ENCODE measurements at regions not wholly inside any gene's neighbourhood (a gene's known extent, or its start where the extent isn't known, plus 50 kb on each side); places are given as distances from the start of the nearest gene placed in this dataset.

DNA sequence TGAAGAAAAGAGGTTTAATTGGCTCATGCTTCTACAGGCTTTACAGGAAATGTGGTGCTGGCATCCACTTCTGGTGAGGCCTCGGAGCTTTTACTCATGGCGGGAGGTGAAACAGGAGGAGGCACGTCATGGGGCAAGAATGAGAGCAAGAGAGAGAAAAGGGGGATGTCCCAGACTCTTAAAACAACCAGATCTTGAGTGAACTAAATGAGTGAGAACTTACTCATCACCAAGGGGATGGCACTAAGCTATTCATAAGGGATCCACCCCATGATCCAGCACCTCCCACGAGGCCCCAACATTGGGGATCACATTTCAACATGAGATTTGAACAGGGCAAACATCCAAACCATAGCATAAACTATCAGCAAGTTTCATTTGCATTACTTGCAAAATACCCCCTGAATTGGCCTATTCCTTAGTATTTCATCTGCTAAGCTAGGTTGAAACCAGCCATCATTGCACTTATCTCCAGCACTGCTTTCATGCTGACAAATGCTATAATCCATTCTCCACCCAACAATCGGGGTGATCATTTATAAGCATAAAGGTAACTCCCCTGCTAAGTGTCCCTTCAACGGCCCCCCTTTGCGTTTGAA is 179.0 kb downstream of the NOC3L start:
- DNase-seq = no peak
- H3K4me3 ChIP-seq (ENCODE audit: control insufficient read depth in 1 of 2, extremely low read depth in 1 of 2, low read length in 1 of 2) = no peak overlapping the region
- no peaks in the 10 kb centered on the region for H3K4me1 ChIP-seq (ENCODE audit: control insufficient read depth in 1 of 2, extremely low read depth in 1 of 2, insufficient read depth in 2 of 2, low read length in 2 of 2)
- no peaks in the 10 kb centered on the region for H3K9me3 Mint-ChIP-seq
- H3K27ac Mint-ChIP-seq = no peak overlapping the region
- no peaks in the 10 kb centered on the region for H3K36me3 ChIP-seq (ENCODE audit: control insufficient read depth in 2 of 2, extremely low read depth in 1 of 2, insufficient read depth in 1 of 2, low read length in 1 of 2)
- H3K27me3 ChIP-seq (replicated peaks in 1 of 2; ENCODE audit: control insufficient read depth in 2 of 2, extremely low read depth in 1 of 2, insufficient read depth in 2 of 2, low read length in 1 of 2) = no peaks in the 10 kb centered on the region
- H3K27ac ChIP-seq (ENCODE audit: low read length) = no peak overlapping the region
- CTCF ChIA-PET = interaction anchor here in 1 of 2 donors (0.6 kb wide), 1 partner anchor 9 kb away, joined by 3 read pairs; no protein-coding TSS in a partner anchor
- no peak for ATAC-seq (replicated peaks in 1 of 4)
- H3K36me3 Mint-ChIP-seq = no peaks in the 10 kb centered on the region
- H3K27me3 Mint-ChIP-seq = peaks cover 0 to 6% of the 10 kb centered on the region in 2 donors
- no peaks in the 10 kb centered on the region for H3K9me3 ChIP-seq
- POLR2A ChIA-PET = interaction anchor here in 1 of 2 donors (0.6 kb wide), 1 partner anchor 78 kb away, joined by 3 read pairs; no protein-coding TSS in a partner anchor
- 25% methylated on average over 1 of the region's 7 CpGs for WGBS (ENCODE audit: insufficient coverage)
- no peak overlapping the region for H3K4me3 Mint-ChIP-seq
- no peaks in the 10 kb centered on the region for H3K4me1 Mint-ChIP-seq

DNA sequence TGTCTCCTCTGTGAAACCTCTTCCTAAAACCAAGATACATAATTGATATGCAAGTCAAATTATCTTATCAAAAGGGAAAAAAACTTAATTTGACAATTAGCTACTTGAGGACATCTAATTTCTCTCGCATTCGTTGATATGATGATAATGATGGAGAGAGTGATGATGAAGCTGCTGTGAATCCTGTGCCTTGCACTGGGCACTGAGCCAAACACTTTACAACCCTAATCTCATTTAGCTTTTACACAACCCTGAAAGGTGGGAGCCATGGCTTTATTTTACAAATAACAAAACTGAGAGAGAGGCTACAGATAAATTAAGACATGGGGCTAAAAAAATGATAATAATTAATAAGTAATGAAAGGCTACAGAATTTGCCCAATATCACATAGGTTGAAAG is 176.0 kb downstream of the NOC3L start:
- no peak for DNase-seq
- ChIA-PET POLR2A (no interaction called here), CTCF (interaction anchor here in 1 of 2 donors (0.7 kb wide), 1 partner anchor 10 kb away, joined by 8 read pairs; no protein-coding TSS in a partner anchor)
- WGBS (ENCODE audit: insufficient coverage) = no CpG with 5 or more reads among the region's 2 CpGs
- Mint-ChIP-seq H3K9me3 (peaks cover 0 to 10% (median 0%) of the 10 kb centered on the region in 3 donors), H3K36me3 (no peaks in the 10 kb centered on the region), H3K27ac (no peak overlapping the region), H3K4me3 (no peak overlapping the region), H3K27me3 (peaks cover 6 to 23% of the 10 kb centered on the region in 2 donors), H3K4me1 (no peaks in the 10 kb centered on the region)
- Histone ChIP-seq H3K27ac (ENCODE audit: low read length) (no peak overlapping the region), H3K36me3 (ENCODE audit: control insufficient read depth in 2 of 2, extremely low read depth in 1 of 2, insufficient read depth in 1 of 2, low read length in 1 of 2) (no peaks in the 10 kb centered on the region), H3K27me3 (replicated peaks in 1 of 2; ENCODE audit: control insufficient read depth in 2 of 2, extremely low read depth in 1 of 2, insufficient read depth in 2 of 2, low read length in 1 of 2) (no peaks in the 10 kb centered on the region), H3K4me1 (ENCODE audit: control insufficient read depth in 1 of 2, extremely low read depth in 1 of 2, insufficient read depth in 2 of 2, low read length in 2 of 2) (no peaks in the 10 kb centered on the region), H3K9me3 (no peaks in the 10 kb centered on the region), H3K4me3 (ENCODE audit: control insufficient read depth in 1 of 2, extremely low read depth in 1 of 2, low read length in 1 of 2) (no peak overlapping the region)
- no peak for ATAC-seq (replicated peaks in 1 of 4)

DNA sequence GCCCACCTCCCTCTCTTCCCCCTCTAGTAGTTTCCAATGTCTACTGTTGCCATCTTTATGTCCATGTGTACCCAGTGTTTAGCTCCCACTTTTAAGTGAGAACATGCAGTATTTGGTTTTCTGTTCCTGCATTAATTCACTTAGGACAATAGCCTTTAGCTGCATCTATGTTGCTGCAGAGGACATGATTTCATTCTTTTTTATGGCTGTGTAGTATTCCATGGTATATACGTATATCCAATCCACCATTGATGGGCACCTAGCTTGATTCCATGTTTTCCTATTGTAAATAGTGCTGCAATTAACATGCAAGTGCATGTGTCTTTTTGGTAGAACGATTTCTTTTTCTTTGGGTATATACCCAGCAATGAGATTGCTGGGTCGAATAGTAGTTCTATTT is 170.4 kb downstream of the NOC3L start:
- peaks cover 0 to 10% (median 0%) of the 10 kb centered on the region in 3 donors for H3K9me3 Mint-ChIP-seq
- no peaks in the 10 kb centered on the region for H3K4me1 Mint-ChIP-seq
- no peaks in the 10 kb centered on the region for H3K36me3 Mint-ChIP-seq
- POLR2A ChIA-PET = no interaction called here
- no peaks in the 10 kb centered on the region for H3K27me3 ChIP-seq (replicated peaks in 1 of 2; ENCODE audit: control insufficient read depth in 2 of 2, extremely low read depth in 1 of 2, insufficient read depth in 2 of 2, low read length in 1 of 2)
- no CpG with 5 or more reads among the region's 3 CpGs for WGBS (ENCODE audit: insufficient coverage)
- no peak overlapping the region for H3K4me3 ChIP-seq (ENCODE audit: control insufficient read depth in 1 of 2, extremely low read depth in 1 of 2, low read length in 1 of 2)
- no peak overlapping the region for H3K4me3 Mint-ChIP-seq
- no peaks in the 10 kb centered on the region for H3K36me3 ChIP-seq (ENCODE audit: control insufficient read depth in 2 of 2, extremely low read depth in 1 of 2, insufficient read depth in 1 of 2, low read length in 1 of 2)
- peaks cover 6 to 19% of the 10 kb centered on the region in 2 donors for H3K27me3 Mint-ChIP-seq
- CTCF ChIA-PET = interaction anchor here in 1 of 2 donors (0.6 kb wide), 1 partner anchor 9 kb away, joined by 3 read pairs; no protein-coding TSS in a partner anchor
- no peak overlapping the region for H3K27ac ChIP-seq (ENCODE audit: low read length)
- no peak overlapping the region for H3K27ac Mint-ChIP-seq
- ATAC-seq (replicated peaks in 1 of 4) (no peak), DNase-seq (no peak)
- no peaks in the 10 kb centered on the region for H3K9me3 ChIP-seq
- H3K4me1 ChIP-seq (ENCODE audit: control insufficient read depth in 1 of 2, extremely low read depth in 1 of 2, insufficient read depth in 2 of 2, low read length in 2 of 2) = no peaks in the 10 kb centered on the region

DNA sequence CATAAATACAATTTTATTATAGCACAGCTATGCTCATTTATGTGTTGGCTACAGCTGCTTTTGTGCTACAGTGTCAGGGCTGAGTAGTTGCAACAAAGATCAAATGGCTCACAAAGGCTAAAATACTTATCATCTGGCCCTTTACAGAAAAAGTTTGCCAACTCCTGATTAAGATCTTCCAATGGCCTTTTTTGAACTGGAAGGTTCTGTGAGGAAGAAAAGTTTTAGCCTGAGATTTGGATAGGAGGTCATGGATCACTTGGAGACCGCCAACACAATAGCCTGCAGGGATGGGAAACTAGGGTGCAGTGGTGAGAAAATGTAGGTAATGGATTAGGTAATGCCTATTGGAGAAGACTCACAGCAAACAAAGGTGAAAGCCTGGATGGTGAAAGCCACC is 169.8 kb downstream of the NOC3L start:
- ChIA-PET CTCF (interaction anchor here in 1 of 2 donors (0.6 kb wide), 1 partner anchor 9 kb away, joined by 3 read pairs; no protein-coding TSS in a partner anchor), POLR2A (no interaction called here)
- Histone ChIP-seq H3K36me3 (ENCODE audit: control insufficient read depth in 2 of 2, extremely low read depth in 1 of 2, insufficient read depth in 1 of 2, low read length in 1 of 2) (no peaks in the 10 kb centered on the region), H3K27me3 (replicated peaks in 1 of 2; ENCODE audit: control insufficient read depth in 2 of 2, extremely low read depth in 1 of 2, insufficient read depth in 2 of 2, low read length in 1 of 2) (no peaks in the 10 kb centered on the region), H3K4me1 (ENCODE audit: control insufficient read depth in 1 of 2, extremely low read depth in 1 of 2, insufficient read depth in 2 of 2, low read length in 2 of 2) (no peaks in the 10 kb centered on the region), H3K27ac (ENCODE audit: low read length) (no peak overlapping the region), H3K9me3 (no peaks in the 10 kb centered on the region), H3K4me3 (ENCODE audit: control insufficient read depth in 1 of 2, extremely low read depth in 1 of 2, low read length in 1 of 2) (no peak overlapping the region)
- peaks cover 0 to 10% (median 0%) of the 10 kb centered on the region in 3 donors for H3K9me3 Mint-ChIP-seq
- ATAC-seq (replicated peaks in 1 of 4) (no peak), DNase-seq (no peak)
- no peak overlapping the region for H3K27ac Mint-ChIP-seq
- no peaks in the 10 kb centered on the region for H3K4me1 Mint-ChIP-seq
- no peak overlapping the region for H3K4me3 Mint-ChIP-seq
- WGBS (ENCODE audit: insufficient coverage) = no CpG with 5 or more reads among the region's 1 CpG
- peaks cover 6 to 17% of the 10 kb centered on the region in 2 donors for H3K27me3 Mint-ChIP-seq
- no peaks in the 10 kb centered on the region for H3K36me3 Mint-ChIP-seq

DNA sequence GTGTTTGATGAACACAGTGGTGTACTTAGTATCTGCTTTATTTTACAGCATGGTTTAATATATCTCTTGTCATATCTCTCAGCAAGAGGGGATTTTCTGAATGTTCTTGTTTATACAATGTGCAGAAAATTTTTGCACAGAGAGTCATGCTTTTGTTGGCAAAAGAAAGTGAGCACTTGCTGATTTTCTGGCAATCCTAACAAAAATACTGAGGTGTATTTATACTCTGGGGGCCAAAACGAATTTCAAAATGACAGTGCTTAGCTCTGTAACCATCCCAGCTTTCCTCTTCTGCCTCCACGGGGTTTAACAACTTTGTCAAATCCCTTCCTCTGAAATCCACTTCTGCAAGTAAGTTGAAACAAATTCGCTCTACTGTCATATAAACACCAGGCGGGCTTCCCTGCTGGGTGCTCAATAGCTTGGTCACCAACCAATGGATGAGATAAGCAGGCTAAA is 169.2 kb downstream of the NOC3L start:
- ATAC-seq (replicated peaks in 1 of 4) (no peak), DNase-seq (no peak)
- Histone ChIP-seq H3K9me3 (no peaks in the 10 kb centered on the region), H3K4me1 (ENCODE audit: control insufficient read depth in 1 of 2, extremely low read depth in 1 of 2, insufficient read depth in 2 of 2, low read length in 2 of 2) (no peaks in the 10 kb centered on the region), H3K27me3 (replicated peaks in 1 of 2; ENCODE audit: control insufficient read depth in 2 of 2, extremely low read depth in 1 of 2, insufficient read depth in 2 of 2, low read length in 1 of 2) (no peaks in the 10 kb centered on the region), H3K36me3 (ENCODE audit: control insufficient read depth in 2 of 2, extremely low read depth in 1 of 2, insufficient read depth in 1 of 2, low read length in 1 of 2) (no peaks in the 10 kb centered on the region), H3K27ac (ENCODE audit: low read length) (no peak overlapping the region), H3K4me3 (ENCODE audit: control insufficient read depth in 1 of 2, extremely low read depth in 1 of 2, low read length in 1 of 2) (no peak overlapping the region)
- no peak overlapping the region for H3K27ac Mint-ChIP-seq
- ChIA-PET POLR2A (no interaction called here), CTCF (no interaction called here)
- H3K4me3 Mint-ChIP-seq = no peak overlapping the region
- no peaks in the 10 kb centered on the region for H3K4me1 Mint-ChIP-seq
- H3K36me3 Mint-ChIP-seq = no peaks in the 10 kb centered on the region
- H3K9me3 Mint-ChIP-seq = peaks cover 0 to 10% (median 0%) of the 10 kb centered on the region in 3 donors
- H3K27me3 Mint-ChIP-seq = peaks cover 6 to 16% of the 10 kb centered on the region in 2 donors
- 0% methylated on average over 1 of the region's 4 CpGs for WGBS (ENCODE audit: insufficient coverage)

DNA sequence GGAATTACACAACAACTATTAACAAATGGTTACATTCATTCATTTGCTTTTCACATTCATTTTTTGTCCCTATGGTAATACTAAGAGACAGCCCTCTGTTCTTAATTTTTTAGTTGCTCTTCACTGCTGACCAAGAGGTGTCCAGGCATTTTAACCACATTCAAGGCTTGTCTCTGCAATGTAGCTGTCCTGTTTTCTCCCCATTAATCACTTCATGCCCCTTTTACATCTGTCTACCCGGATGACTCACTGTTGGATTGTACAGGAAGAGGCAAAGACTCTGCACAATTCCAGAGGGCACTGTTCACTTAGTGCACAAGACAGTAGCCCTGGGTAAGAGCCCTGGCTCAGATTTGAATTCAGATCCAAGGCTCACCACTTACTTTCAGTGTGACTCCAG is 168.5 kb downstream of the NOC3L start:
- CTCF ChIA-PET = no interaction called here
- WGBS (ENCODE audit: insufficient coverage) = no CpG with 5 or more reads among the region's 1 CpG

More for the DNA sequence above, 168.5 kb downstream of the NOC3L start:
- Histone ChIP-seq H3K4me1 (ENCODE audit: control insufficient read depth in 1 of 2, extremely low read depth in 1 of 2, insufficient read depth in 2 of 2, low read length in 2 of 2) (no peaks in the 10 kb centered on the region), H3K9me3 (no peaks in the 10 kb centered on the region), H3K27me3 (replicated peaks in 1 of 2; ENCODE audit: control insufficient read depth in 2 of 2, extremely low read depth in 1 of 2, insufficient read depth in 2 of 2, low read length in 1 of 2) (no peaks in the 10 kb centered on the region), H3K4me3 (ENCODE audit: control insufficient read depth in 1 of 2, extremely low read depth in 1 of 2, low read length in 1 of 2) (no peak overlapping the region), H3K27ac (ENCODE audit: low read length) (no peak overlapping the region), H3K36me3 (ENCODE audit: control insufficient read depth in 2 of 2, extremely low read depth in 1 of 2, insufficient read depth in 1 of 2, low read length in 1 of 2) (no peaks in the 10 kb centered on the region)
- DNase-seq = no peak
- Mint-ChIP-seq H3K9me3 (peaks cover 0 to 9% (median 0%) of the 10 kb centered on the region in 3 donors), H3K27me3 (peaks cover 4 to 13% of the 10 kb centered on the region in 2 donors), H3K4me1 (no peaks in the 10 kb centered on the region), H3K27ac (no peak overlapping the region), H3K36me3 (no peaks in the 10 kb centered on the region), H3K4me3 (no peak overlapping the region)
- ATAC-seq (replicated peaks in 1 of 4) = no peak
- POLR2A ChIA-PET = no interaction called here
